GM13976 (cell line): ENCODE measurements at regions not wholly inside any gene's neighbourhood (a gene's known extent, or its start where the extent isn't known, plus 50 kb on each side); places are given as distances from the start of the nearest gene placed in this dataset.
A peak's percentile ranks its signal among the peaks of the same experiment; 100 is the strongest.

Experiments
- DNase-seq: peaks from one replicate; pipeline ENCODE4 v3.0.0; 2012; ENCODE audit warnings: low spot score
- in situ Hi-C: fragments of 300-500 bp; cut with MboI; formaldehyde crosslinking; loops from one replicate; pipeline ENCODE4 v1.12.0; 2022; ENCODE audit warnings: low sequenced_read_pairs, mixed read lengths, inconsistent platforms; ENCODE audit not compliant: unreplicated experiment
- TF ChIP-seq, protein P1 (sequence below): IDR thresholded peaks from 2 replicates; pipeline ENCODE4 v1.5.1; 2012; ENCODE audit warnings: borderline replicate concordance, mild to moderate bottlenecking; ENCODE audit not compliant: insufficient read depth; ENCODE audit errors: extremely low read depth, missing control alignments, control extremely low read depth

DNA sequence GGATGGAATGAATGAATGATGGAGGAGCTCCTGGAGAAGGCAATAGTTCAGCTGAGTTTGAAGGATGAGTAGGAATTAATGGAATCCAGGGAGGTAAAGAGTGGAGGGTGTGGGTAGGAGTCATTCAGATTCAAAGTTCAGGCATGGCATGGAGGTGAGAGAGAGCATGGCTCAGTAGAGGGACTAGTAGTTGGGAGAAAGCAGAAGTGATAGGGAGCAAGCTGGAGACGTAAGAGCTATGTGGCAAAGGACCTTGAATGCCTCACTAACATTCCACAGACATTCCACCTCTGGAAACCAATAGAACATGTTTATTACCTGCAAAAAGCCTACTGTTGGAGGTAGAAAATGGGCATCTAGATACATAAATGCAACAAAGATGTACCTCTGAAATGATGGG, 170.1 kb downstream of the HAUS1 start:
- TF ChIP-seq, protein P1, sequence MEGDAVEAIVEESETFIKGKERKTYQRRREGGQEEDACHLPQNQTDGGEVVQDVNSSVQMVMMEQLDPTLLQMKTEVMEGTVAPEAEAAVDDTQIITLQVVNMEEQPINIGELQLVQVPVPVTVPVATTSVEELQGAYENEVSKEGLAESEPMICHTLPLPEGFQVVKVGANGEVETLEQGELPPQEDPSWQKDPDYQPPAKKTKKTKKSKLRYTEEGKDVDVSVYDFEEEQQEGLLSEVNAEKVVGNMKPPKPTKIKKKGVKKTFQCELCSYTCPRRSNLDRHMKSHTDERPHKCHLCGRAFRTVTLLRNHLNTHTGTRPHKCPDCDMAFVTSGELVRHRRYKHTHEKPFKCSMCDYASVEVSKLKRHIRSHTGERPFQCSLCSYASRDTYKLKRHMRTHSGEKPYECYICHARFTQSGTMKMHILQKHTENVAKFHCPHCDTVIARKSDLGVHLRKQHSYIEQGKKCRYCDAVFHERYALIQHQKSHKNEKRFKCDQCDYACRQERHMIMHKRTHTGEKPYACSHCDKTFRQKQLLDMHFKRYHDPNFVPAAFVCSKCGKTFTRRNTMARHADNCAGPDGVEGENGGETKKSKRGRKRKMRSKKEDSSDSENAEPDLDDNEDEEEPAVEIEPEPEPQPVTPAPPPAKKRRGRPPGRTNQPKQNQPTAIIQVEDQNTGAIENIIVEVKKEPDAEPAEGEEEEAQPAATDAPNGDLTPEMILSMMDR: no peak
- no peak for DNase-seq
- in situ Hi-C loops: loop anchor here (10.0 kb wide), 1 partner anchor 381 kb away; the partner anchor contains the start of gene LOXHD1

DNA sequence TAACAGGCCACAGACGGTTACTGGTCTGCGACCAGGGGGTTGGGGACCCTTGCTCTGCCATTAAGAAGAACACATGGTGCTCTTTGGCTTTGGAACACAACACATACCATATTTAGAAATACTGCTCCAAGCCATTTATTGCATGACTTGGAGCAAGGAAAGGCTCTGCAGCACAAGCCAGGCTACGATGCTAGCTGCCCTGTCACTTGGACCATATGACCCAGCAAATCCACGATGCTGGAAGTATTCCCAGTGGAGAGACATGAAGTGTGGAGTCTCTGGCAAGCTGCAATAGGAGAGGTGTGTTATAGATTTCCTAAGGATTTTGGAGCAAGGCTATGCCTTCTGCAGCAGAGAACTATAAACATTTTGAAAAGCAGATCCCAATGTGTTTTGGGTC, 171.2 kb downstream of the HAUS1 start:
- DNase-seq: no peak
- TF ChIP-seq, protein P1: no peak
- in situ Hi-C loops: loop anchor here (10.0 to 25.0 kb wide), 2 partner anchors 212 to 379 kb away; partner anchors contain the start of gene LOXHD1

DNA sequence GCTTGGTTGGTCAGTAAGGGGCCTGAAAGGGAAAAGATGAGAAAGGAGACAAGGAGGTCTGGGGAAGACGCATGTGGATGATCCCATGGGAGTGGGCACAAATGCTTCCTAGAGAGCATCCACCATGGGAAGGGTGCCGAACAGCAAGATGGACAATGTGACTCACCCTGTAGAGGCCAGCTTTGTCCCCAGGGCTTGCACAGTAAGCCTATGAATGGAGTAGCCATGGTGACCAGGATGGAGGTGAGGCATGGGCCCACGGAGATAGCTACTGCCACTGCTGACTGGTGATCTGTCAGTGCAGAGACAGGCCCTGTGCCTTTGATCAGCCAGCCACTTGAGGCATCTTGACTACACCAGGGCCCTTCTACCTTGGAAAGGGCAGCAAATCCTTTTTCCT, 172.6 kb downstream of the HAUS1 start:
- in situ Hi-C loops: loop anchor here (10.0 to 25.0 kb wide), 2 partner anchors 211 to 378 kb away; partner anchors contain the start of gene LOXHD1
- TF ChIP-seq, protein P1: no peak
- DNase-seq: no peak

DNA sequence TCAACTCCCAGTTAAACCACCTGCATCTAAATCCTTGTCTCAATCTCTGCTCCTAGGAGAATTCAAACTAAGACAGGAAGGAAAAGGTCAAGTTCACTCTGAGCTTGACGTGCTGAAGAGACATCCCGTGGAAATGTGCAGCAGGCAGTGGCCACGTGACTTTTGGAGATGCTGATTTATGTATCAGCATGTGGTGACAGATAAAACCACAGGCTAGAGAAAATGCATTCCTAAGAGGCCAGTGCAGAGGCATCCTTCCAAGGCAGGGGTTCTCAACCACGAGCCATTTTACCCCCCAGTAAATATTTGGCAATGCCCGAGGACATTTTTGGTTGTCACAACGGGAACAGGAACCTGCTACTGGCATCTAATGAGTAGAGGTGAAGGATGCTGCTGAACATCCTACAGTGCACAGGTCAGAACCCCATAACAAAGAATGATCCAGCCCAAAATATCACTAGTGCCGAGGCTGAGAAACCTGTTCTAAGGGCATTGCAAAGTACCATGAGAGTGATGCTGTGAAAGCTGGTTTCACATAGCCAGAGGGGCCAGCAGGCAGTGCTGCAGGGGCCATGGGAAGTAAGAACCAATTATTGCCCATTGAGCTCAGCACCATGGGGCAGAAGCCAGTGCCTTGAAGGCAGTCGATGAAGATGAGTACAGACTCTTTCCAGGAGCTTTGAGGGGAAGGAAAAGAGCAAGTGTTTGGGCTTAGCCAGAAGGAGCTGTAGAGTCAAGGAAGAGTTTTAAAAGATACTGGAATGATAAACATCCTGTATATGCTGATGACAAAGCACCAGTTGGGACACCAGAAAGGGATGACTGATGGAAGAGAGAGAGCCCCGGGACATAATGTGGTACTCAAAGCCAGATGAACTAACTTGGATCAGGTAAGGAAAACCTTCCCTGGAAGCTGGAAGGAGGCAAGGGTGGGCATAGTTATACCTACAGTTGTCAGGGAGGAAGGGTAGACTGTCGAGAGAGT, 174.6 kb downstream of the HAUS1 start:
- TF ChIP-seq, protein P1: no peak
- no peak for DNase-seq
- in situ Hi-C loops: loop anchor here (10.0 to 25.0 kb wide), 2 partner anchors 209 to 376 kb away; partner anchors contain the start of gene LOXHD1

DNA sequence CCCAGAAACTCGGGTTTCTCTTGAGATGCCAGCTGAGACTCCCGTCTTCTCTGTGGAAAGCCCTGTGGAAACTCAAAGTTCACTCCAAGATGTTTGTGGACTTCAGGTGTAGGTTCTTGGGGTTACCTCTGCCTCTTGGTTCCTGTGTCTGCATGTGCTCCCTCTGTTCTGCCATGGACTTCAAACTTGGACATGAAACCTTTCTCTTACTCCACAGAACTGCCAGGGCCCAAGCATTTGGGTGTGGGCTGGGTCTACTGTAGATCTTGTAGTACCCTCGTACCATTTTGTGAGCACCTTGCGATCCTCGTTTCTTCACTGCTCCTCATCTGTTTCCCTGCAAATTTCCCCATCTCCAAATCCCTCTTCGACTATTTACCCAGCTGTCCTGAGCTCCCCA, 175.5 kb downstream of the HAUS1 start:
- TF ChIP-seq, protein P1: no peak
- in situ Hi-C loops: loop anchor here (10.0 to 25.0 kb wide), 2 partner anchors 208 to 375 kb away; partner anchors contain the start of gene LOXHD1
- DNase-seq: no peak

DNA sequence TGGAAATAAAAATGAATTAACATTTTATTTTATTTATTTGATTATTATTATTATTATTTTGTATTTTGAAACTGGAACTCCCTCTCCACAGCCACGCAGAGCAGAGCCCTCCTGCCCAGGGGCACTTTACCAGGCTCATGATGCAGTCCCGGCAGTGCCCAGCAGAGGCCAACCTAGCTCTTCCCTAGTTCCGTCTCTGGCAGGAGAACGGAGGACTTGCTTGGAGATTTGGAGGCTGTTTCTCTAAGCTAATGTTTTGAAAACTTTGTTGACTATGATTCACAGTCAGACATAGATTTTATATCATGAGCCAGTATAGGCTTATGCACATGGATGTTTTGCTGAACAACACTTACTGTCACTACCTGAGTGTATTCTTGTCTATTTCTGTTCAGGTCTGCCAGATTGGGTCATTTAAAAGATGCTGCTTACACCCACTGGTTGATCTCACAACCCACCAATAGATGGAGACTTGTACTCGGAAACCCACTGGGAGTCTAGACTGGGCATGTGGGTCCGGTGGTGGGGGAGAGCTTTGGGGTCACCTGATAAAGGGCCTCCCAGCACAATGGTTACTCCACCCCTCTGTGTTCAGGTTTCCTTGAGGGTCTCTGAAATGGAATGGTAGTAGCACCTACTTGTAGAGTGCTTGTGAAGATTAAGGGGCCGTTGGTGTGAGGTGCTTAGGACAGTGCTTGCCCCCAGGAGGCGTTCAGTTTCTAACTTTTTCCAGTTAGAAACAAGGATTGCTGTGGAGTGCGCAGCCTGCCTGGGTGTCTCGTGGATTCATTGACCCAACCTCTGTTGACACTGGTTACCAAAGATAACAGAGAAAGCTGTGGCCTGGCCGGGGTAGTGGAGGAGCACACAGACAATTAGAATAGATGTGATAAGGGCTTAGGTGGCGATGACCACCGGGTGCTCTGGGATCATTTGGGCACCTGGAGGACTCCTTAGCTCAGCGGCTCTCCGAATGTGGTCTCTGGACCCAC, 177.3 kb downstream of the HAUS1 start:
- in situ Hi-C loops: loop anchor here (25.0 kb wide), 1 partner anchor 206 kb away; no protein-coding TSS in a partner anchor
- TF ChIP-seq, protein P1: peak; percentile 82
- DNase-seq: peak; percentile 62
